HUDEP-2 (cell line): ENCODE measurements at regions not wholly inside any gene's neighbourhood (a gene's known extent, or its start where the extent isn't known, plus 50 kb on each side); places are given as distances from the start of the nearest gene placed in this dataset.

ENCODE experiments used
- DNase-seq, 76 experiments: peaks; one replicate each; lab custom pipeline; 2025; ENCODE audit not compliant: unreplicated experiment in 76 of 76; lab: John Stamatoyannopoulos, UW

DNA sequence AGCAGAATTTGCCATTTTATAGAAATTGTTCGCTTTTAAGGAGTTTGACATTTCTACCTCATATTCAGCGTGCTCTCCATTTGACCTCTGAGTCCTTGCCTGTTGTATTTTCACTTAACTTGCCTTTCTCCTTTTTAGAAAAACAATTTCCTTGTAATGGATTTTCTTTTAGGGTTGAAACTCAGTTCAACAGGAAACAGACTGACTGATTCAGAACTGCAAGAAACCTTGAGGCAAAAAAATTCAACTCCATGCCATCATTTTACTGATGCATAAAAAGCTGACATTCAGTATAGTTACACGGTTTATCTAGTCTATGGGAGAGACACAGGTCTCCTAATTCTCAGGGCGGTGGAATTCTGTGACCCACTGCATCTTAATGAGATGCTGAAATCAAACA lies 59.8 kb downstream of the MRPS30 start:
- DNase-seq: no peak

DNA sequence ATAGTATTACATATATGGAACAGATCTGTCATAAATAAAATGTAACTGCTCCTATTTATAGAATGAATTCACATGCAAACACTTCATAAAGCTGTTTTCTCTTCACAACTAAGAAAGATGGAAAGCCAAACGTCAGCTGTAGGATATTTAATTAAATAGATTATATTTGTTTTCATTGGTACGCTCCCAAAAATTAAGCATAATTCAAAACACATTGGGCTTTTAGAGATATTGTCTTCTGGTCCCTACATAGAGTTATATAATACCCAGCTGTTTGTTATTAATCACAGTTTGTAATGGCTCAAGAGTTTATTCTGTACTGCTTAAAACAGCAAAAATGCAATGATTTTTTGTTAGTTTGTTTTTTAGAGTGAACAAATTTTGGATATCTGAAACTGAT lies 61.2 kb downstream of the MRPS30 start:
- no peak for DNase-seq

DNA sequence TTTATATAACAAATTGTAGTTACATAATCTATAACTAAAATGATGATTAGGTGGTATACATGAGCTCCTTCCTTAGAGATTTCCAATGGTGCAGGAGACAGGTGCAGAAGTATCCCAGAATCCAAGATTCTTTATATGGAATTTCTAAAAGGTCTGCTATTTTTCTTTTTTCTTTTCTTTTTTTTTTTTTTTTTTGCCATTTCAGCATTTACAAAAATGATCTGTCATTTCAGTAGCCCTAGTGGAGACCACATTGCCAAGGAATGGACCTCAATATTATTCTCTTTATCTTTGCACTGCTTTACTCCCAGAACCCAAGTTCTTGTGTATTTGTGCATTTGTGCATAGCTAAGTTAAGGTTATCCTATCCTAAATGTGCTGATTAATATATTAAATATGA lies 61.7 kb downstream of the MRPS30 start:
- no peak for DNase-seq

GRCh38 chr5:44871401-44871800 lies 62.7 kb downstream of the MRPS30 start:
- DNase-seq: no peak

- no peak for DNase-seq
These were observed 67.2 kb downstream of the MRPS30 start for GRCh38 chr5:44875661-44876605.

GRCh38 chr5:44881266-44881665 lies 72.5 kb downstream of the MRPS30 start:
- no peak for DNase-seq

DNA sequence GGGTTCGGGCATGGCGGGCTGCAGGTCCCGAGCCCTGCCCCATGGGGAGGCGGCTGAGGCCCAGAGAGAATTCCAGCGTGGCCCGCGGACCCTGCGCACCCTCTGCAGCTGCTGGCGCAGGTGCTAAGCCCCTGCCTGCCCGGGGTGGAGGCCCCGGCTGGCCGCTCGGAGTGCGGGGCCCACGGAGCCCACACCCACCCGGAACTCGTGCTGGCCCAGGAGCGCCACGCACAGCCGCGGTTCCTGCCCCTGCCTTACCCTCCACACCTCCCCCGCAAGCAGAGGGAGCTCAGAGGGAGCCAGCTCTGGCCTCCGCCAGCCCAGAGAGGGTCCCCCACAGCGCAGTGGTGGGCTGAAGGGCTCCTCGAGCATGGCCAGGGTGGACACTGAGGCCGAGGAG lies 75.3 kb downstream of the MRPS30 start:
- no peak for DNase-seq

DNA sequence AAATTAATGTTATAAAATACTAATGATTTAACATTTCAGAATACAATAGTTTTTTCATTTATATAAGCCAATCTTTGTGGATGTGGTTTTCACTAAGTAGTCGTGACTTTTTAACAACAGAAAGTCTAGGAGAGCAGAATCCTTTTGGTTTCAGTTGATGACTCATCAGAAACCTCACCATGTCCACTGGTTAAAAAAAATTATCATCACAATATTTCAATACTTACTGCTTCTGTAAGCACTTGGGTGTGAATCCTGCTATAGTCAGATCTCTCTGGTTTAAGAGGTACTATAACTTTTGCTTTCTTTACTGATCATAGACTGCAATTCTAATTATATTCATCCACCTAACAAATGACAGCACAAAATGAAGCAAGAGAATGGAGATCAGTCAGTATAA lies 77.2 kb downstream of the MRPS30 start:
- DNase-seq: no peak

DNA sequence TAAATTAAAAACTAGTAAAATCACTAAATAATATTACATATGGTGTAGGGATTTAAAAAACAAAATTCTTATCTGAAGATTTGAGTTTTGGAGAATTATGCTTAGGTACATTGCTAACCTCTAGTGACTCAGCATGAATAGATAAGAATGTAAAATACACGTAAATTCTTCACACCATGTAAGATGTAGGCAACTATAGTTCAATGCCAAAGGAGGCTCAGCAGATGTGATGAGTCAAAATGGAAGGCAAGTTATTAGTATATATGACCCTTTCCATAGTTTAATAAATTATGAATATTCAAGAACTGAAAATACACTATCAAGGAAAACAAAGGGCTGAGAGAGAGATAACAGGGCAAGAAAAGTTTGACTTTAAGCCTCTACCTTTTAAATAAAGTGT lies 79.0 kb downstream of the MRPS30 start:
- no peak for DNase-seq

DNA sequence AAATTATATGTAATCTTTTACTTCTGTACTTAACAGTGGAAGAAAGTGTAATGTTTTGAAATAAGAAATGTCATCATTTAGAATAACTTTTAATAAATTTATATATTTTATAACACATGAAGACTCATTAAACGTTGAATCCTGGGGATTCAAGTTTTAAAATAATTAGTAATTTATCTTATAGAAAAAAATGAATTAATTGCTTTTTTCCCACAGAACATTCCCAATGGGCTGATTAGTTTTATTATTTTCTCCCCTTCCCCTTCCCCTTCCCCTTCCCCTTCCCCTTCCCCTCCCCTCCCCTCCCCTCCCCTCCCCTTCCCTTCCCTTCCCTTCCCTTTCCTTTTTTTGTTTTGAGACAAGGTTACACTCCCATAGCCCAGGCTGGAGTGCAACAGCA lies 79.7 kb downstream of the MRPS30 start:
- no peak for DNase-seq

DNA sequence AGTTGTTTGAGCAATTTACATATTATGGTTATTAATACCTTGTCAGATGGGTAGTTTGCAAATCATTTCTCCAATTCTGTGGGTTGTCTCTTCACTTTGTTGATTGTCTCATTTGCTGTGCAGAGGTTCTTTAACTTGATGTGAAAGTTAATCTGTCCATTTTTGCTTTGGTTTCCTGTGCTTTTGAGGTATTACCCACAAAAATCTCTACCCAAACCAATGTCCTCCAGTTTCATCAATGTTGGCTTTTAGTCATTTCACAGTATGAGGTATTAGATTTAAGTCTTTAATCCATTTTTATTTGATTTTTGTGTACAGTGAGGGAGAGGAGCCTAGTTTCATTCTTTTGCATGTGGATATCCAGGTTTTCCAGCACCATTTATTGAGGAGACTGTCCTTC lies 82.4 kb downstream of the MRPS30 start:
- no peak for DNase-seq

GRCh38 chr5:44900273-44900954 lies 91.7 kb downstream of the MRPS30 start:
- DNase-seq: no peak

DNA sequence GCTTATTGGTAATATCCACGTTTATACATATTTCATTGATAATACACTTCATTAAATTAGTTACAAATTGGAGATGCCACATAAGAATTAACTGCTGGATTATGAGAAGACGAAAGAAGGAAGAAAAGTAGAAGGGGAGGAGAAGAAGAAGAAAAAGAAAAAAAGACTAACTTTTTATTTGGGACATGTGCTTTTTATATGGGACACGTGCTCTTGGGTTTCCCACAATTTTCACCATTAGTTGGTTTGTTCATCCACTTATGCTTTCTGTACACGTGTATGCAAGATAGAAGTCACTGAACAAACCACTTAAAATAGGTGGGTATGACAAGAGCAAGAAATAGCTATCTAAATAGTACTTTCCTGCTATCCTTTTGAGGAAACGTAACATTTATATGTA lies 98.6 kb downstream of the MRPS30 start:
- no peak for DNase-seq

DNA sequence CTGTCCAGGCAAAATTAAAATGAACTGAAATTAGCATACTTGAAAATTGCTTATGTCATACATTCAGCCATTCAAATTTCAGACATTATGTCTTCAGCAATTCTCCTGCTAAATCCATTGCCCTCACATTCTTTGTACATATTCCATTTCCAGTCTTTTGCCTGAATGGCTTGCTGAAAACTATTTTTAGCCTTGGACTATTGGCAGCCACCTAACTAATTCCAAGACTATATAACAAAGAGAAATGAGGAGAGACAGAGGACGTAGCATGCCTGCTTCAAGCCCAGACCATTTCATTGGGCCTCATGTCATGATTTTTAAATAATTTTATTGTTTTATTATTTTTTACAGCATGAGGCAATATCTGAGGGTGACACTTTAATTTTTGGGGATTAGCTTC lies 100.3 kb downstream of the MRPS30 start:
- no peak for DNase-seq

DNA sequence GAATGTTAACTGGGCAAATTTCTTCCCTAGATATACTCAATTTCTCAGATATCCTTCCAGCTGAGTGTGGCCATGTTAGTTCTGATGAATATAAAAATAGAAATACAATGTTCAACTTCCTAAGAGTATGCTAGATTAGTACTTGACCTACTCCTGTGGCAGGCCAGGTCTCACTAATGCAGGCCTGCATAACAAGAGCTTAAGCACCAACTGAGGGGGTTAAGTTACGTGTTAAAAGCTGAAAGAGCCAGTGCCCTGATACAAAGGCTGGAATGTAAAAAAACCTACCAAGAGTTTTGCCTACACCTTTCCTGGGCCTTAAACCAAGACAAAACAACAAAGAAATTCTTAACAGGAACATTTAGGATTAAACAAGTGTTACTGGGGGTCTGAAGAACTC lies 102.8 kb downstream of the MRPS30 start:
- no peak for DNase-seq

- DNase-seq: no peak
These were observed 105.5 kb downstream of the MRPS30 start for GRCh38 chr5:44914221-44914620.

GRCh38 chr5:44919560-44919959 lies 110.8 kb downstream of the MRPS30 start:
- no peak for DNase-seq

DNA sequence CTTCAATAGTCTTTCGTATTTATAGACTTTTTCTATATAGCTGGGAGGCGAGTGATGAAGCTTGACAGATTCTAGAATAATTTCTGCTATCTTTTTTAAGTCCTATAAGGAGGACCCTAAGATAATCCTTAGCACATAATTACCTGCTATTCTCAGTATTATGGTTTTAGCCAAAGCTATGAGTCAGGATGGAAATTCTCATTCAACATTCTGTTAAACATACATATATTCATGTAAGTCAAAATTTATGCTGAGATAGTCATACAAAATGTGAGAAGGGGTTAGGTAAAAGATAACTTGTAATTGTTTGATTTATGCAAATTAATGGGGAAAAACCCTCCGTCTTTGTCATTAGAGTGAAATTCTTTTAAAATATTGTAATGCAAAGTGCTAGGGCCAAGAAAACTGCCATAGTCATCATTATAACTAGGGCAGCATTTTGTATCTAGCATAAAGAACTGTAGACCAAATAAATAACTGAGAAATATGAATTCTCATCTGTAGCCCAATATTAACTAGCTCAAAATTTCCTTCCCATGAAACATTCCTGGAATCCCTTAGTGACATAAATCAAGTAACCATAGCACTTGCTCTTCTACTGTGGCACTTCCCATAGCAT lies 118.5 kb downstream of the MRPS30 start:
- DNase-seq: no peak

GRCh38 chr5:44932922-44933585 lies 124.3 kb downstream of the MRPS30 start:
- DNase-seq: no peak

DNA sequence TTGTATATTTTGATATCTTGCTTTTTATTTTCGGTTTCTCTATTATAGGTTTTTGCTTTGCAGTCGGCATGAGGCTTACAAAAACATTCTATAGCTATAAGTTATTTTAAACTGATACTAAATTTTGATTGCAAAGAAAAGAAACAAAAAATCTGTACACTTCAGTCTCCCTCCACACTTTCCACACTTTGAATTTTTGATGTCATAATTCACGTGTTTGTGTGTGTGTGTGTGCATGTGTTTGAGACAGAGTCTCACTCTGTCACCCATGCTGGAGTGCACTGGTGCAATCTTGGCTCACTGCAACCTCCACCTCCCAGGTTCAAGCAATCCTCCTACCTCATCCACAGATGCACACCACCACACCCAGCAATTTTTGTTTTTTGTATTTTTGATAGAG lies 124.9 kb downstream of the MRPS30 start:
- DNase-seq: no peak

DNA sequence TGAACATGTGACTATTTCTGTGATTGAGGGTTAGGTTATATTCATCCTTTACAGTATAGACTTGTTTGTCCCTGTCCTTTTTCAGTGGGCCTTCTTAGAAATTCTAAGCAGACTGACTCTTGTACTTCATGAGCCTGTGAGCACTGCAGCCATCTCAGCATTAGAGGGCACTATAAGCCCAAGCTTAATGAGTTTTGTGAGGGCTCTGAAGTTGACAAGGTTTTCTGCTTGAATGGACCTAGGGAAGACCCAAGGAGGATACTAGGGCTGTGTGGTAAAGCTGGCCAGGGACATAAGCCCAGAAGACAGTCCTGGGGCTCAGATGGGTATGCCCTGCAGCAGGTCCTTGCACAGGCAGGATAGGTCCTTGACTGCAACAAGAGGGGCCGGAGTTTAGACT lies 126.5 kb downstream of the MRPS30 start:
- peak in 4 of 76 experiments; percentile 0 to 36 (median 9) for DNase-seq
